ENCODE measurements at regions not wholly inside any gene's neighbourhood (a gene's known extent, or its start where the extent isn't known, plus 50 kb on each side); places are given as distances from the start of the nearest gene placed in this dataset.

GRCh38 chr4:128483816-128484215 lies 196.2 kb upstream of the PGRMC2 start:
- DNase-seq (ENCODE audit: low spot score): no peak

GRCh38 chr4:128483041-128483440 lies 195.4 kb upstream of the PGRMC2 start:
- no peak for DNase-seq (ENCODE audit: low spot score)

- DNase-seq (ENCODE audit: low spot score): no peak
Observed at GRCh38 chr4:128481752-128482480, 194.3 kb upstream of the PGRMC2 start.

- DNase-seq (ENCODE audit: low spot score): no peak
Observed at GRCh38 chr4:128480945-128481344, 193.3 kb upstream of the PGRMC2 start.

GRCh38 chr4:128477540-128477939 lies 189.9 kb upstream of the PGRMC2 start:
- DNase-seq (ENCODE audit: low spot score): no peak

- no peak for DNase-seq (ENCODE audit: low spot score)
Observed at GRCh38 chr4:128475597-128475996, 188.0 kb upstream of the PGRMC2 start.

- no peak for DNase-seq (ENCODE audit: low spot score)
Observed at GRCh38 chr4:128471576-128471975, 184.0 kb upstream of the PGRMC2 start.

- no peak for DNase-seq (ENCODE audit: low spot score)
Observed at GRCh38 chr4:128470492-128471053, 183.0 kb upstream of the PGRMC2 start.

GRCh38 chr4:128468123-128468989 lies 180.7 kb upstream of the PGRMC2 start:
- no peak for DNase-seq (ENCODE audit: low spot score)

GRCh38 chr4:128465523-128465922 lies 177.9 kb upstream of the PGRMC2 start:
- no peak for DNase-seq (ENCODE audit: low spot score)

- DNase-seq (ENCODE audit: low spot score): no peak
Observed at GRCh38 chr4:128463006-128463405, 175.4 kb upstream of the PGRMC2 start.

GRCh38 chr4:128462103-128462783 lies 174.6 kb upstream of the PGRMC2 start:
- no peak for DNase-seq (ENCODE audit: low spot score)

GRCh38 chr4:128461291-128462102 lies 173.9 kb upstream of the PGRMC2 start:
- no peak for DNase-seq (ENCODE audit: low spot score)

GRCh38 chr4:128459547-128459946 lies 171.9 kb upstream of the PGRMC2 start:
- no peak for DNase-seq (ENCODE audit: low spot score)

- DNase-seq (ENCODE audit: low spot score): no peak
Observed at GRCh38 chr4:128458816-128459215, 171.2 kb upstream of the PGRMC2 start.

- DNase-seq (ENCODE audit: low spot score): no peak
Observed at GRCh38 chr4:128457726-128458125, 170.1 kb upstream of the PGRMC2 start.

- peak; percentile 12 for DNase-seq (ENCODE audit: low spot score)
Observed at GRCh38 chr4:128456171-128456570, 168.6 kb upstream of the PGRMC2 start.

- DNase-seq (ENCODE audit: low spot score): no peak
Observed at GRCh38 chr4:128455480-128455879, 167.9 kb upstream of the PGRMC2 start.

GRCh38 chr4:128454881-128455280 lies 167.3 kb upstream of the PGRMC2 start:
- DNase-seq (ENCODE audit: low spot score): no peak

- DNase-seq (ENCODE audit: low spot score): peak; percentile 93
Observed at GRCh38 chr4:128454281-128454871, 166.8 kb upstream of the PGRMC2 start.

- no peak for DNase-seq (ENCODE audit: low spot score)
Observed at GRCh38 chr4:128452415-128452814, 164.8 kb upstream of the PGRMC2 start.
